Panc1 (cell line): ENCODE measurements at regions not wholly inside any gene's neighbourhood (a gene's known extent, or its start where the extent isn't known, plus 50 kb on each side); places are given as distances from the start of the nearest gene placed in this dataset.
A peak's percentile ranks its signal among the peaks of the same experiment; 100 is the strongest.

Experiments
- ATAC-seq: fragments of 200-7000 bp; cut with Tn5 transposase; 2 replicates; pipeline ENCODE4 v1.9.1; 2020; ENCODE audit warnings: mild to moderate bottlenecking, moderate library complexity
- BruUV-seq: library from RNA; stranded (reverse); fragments of 400-500 nt; replicated peaks from 2 replicates; lab custom pipeline; 2021; lab: Mats Ljungman, UMichigan
- CTCF ChIA-PET: fragments of 300-600 bp; sonication (Branson Sonifier 250); formaldehyde crosslinking; loops from one replicate; lab custom pipeline; 2022; ENCODE audit warnings: antibody characterized with exemption; lab: Charles Lee
- POLR2A ChIA-PET: fragments of 300-600 bp; sonication (Branson Sonifier 250); formaldehyde crosslinking; loops from one replicate; lab custom pipeline; 2022; ENCODE audit warnings: antibody characterized with exemption; lab: Charles Lee
- DNase-seq: peaks from one replicate; pipeline ENCODE4 v3.0.0-alpha.2; 2010; ENCODE audit warnings: low read depth, low spot score
- H3K27ac ChIP-seq: 2 replicates; pipeline ENCODE4 v1.5.1; 2011; ENCODE audit warnings: mild to moderate bottlenecking, low read length, inconsistent platforms
- H3K27me3 ChIP-seq: fragments of 200-500 bp; sonication (Bioruptor generic); 2 replicates; pipeline ENCODE4 v1.6.0; 2014; ENCODE audit warnings: low read length, inconsistent platforms; ENCODE audit not compliant: control insufficient read depth, insufficient read depth
- H3K36me3 ChIP-seq: fragments of 200-500 bp; sonication (Bioruptor generic); 2 replicates; pipeline ENCODE4 v1.5.1; 2014; ENCODE audit warnings: inconsistent platforms, mild to moderate bottlenecking, low read length, moderate library complexity; ENCODE audit not compliant: control insufficient read depth, insufficient read depth
- H3K4me1 ChIP-seq: 2 replicates; pipeline ENCODE4 v1.5.1; 2011; ENCODE audit warnings: inconsistent platforms, mild to moderate bottlenecking, low read length, moderate library complexity; ENCODE audit not compliant: control insufficient read depth, insufficient read depth
- H3K4me3 ChIP-seq, 2 experiments: 2 replicates each; pipeline ENCODE4 v1.5.1; 2011 to 2012; ENCODE audit warnings: low read depth in 2 of 2, low read length in 2 of 2, mild to moderate bottlenecking in 2 of 2, inconsistent platforms in 1 of 2, moderate library complexity in 1 of 2
- H3K9me3 ChIP-seq: fragments of 200-500 bp; sonication (Bioruptor generic); 2 replicates; pipeline ENCODE4 v1.5.1; 2014; ENCODE audit warnings: low read depth, mild to moderate bottlenecking, inconsistent platforms, low read length, moderate library complexity; ENCODE audit not compliant: control insufficient read depth, insufficient read depth
- CTCF ChIP-seq: fragments of 450-650 bp; IDR thresholded peaks from 2 replicates; pipeline ENCODE4 v1.5.1; 2017; ENCODE audit warnings: mild to moderate bottlenecking
- POLR2AphosphoS5 ChIP-seq: IDR thresholded peaks from 2 replicates; pipeline ENCODE4 v1.6.1; 2012; ENCODE audit warnings: mild to moderate bottlenecking, low read depth, low read length, moderate library complexity
- REST ChIP-seq, 2 experiments: IDR thresholded peaks; 2 replicates each; pipeline ENCODE4 v1.6.1; 2011 to 2012; ENCODE audit warnings: low read depth in 2 of 2, control low read depth in 1 of 2, low read length in 1 of 2, mild to moderate bottlenecking in 1 of 2, moderate library complexity in 1 of 2; ENCODE audit not compliant: insufficient read depth in 1 of 2
- SIN3A ChIP-seq: IDR thresholded peaks from 2 replicates; pipeline ENCODE4 v1.6.1; 2012; ENCODE audit warnings: low read depth, mild to moderate bottlenecking, low read length, moderate library complexity, borderline replicate concordance; ENCODE audit not compliant: insufficient read depth
- TCF7L2 ChIP-seq: IDR thresholded peaks from 2 replicates; pipeline ENCODE4 v1.6.1; 2011; ENCODE audit warnings: mild to moderate bottlenecking, low read depth, low read length, inconsistent platforms
- in situ Hi-C: cut with HindIII; loops from 2 replicates; pipeline ENCODE4 v1.10.0; 2016; ENCODE audit warnings: low sequenced_read_pairs, low pct_unique_long_range_greater_than_20kb
- intact Hi-C: fragments of 100-400 bp; cut with micrococcal nuclease; formaldehyde crosslinking; loops from one replicate; pipeline ENCODE4 v1.10.0; 2022; ENCODE audit not compliant: unreplicated experiment

- ChIA-PET POLR2A (no interaction called here), CTCF (interaction anchor here (0.9 kb wide), 1 partner anchor 28 kb away, joined by 4 read pairs; no protein-coding TSS in a partner anchor)
- in situ Hi-C loops (no loop called here), intact Hi-C loops (no loop called here)
- Histone ChIP-seq H3K36me3 (no peaks in the 10 kb centered on the region), H3K9me3 (no peaks in the 10 kb centered on the region), H3K4me3 (no peak overlapping the region), H3K27me3 (no peaks in the 10 kb centered on the region), H3K27ac (peak overlapping the region; percentile 78), H3K4me1 (peaks cover 22% of the 10 kb centered on the region)
- no peak for ATAC-seq
- DNase-seq, result no peak
- no peak for TF ChIP-seq CTCF
- BruUV-seq, result no TSS peak
Measured at GRCh38 chr18:23383494-23383893, 69.6 kb upstream of the RIOK3 start.

- in situ Hi-C loops, result no loop called here
- Histone ChIP-seq H3K4me1 (peaks cover 16% of the 10 kb centered on the region), H3K27ac (peak overlapping the region; percentile 45; the same call in 1 of the 2 replicates), H3K4me3 (no peak overlapping the region), H3K27me3 (no peaks in the 10 kb centered on the region), H3K36me3 (no peaks in the 10 kb centered on the region), H3K9me3 (no peaks in the 10 kb centered on the region)
- ChIA-PET CTCF (no interaction called here), POLR2A (no interaction called here)
- no peak for ATAC-seq
- intact Hi-C loops, result no loop called here
- DNase-seq, result no peak
- TF ChIP-seq CTCF (no peak), TCF7L2 (no peak), SIN3A (no peak), POLR2AphosphoS5 (no peak), REST (IDR thresholded peaks at IDR 0.05; ENCODE audit: insufficient read depth in 1 of 2, low read depth in 2 of 2, low read length in 1 of 2) (no peak)
- BruUV-seq, result no TSS peak
Measured at GRCh38 chr18:23384778-23385736, 68.0 kb upstream of the RIOK3 start.
